ENCODE measurements at regions not wholly inside any gene's neighbourhood (a gene's known extent, or its start where the extent isn't known, plus 50 kb on each side); places are given as distances from the start of the nearest gene placed in this dataset.

DNA sequence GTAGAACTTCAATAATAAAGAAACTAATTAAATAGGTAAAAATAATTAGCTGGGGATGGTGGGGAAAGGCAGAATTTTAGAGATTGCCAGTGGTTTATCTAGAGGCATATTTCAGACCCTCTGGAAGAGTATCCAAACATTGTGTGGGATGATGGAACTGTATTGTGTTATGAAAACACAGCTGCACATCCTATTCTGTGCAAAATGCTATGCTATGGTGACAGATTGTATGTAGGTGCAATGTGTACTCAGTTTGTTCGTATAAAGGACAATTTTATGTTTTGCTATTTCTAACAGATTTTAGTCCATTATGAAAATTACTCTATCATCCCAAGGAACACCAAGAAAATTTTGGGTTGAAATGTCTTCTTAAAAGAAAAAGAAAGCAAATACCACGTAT lies 1054.7 kb downstream of the PDHA2 start:
- TF ChIP-seq, protein P1, sequence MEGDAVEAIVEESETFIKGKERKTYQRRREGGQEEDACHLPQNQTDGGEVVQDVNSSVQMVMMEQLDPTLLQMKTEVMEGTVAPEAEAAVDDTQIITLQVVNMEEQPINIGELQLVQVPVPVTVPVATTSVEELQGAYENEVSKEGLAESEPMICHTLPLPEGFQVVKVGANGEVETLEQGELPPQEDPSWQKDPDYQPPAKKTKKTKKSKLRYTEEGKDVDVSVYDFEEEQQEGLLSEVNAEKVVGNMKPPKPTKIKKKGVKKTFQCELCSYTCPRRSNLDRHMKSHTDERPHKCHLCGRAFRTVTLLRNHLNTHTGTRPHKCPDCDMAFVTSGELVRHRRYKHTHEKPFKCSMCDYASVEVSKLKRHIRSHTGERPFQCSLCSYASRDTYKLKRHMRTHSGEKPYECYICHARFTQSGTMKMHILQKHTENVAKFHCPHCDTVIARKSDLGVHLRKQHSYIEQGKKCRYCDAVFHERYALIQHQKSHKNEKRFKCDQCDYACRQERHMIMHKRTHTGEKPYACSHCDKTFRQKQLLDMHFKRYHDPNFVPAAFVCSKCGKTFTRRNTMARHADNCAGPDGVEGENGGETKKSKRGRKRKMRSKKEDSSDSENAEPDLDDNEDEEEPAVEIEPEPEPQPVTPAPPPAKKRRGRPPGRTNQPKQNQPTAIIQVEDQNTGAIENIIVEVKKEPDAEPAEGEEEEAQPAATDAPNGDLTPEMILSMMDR (IDR thresholded peaks at IDR 0.05; ENCODE audit: low read length) = no peak
- TF ChIP-seq EZH2 (IDR thresholded peaks at IDR 0.05; ENCODE audit: borderline replicate concordance, low read length) = no peak
- Histone ChIP-seq H2AFZ (ENCODE audit: low read length) (no peak overlapping the region), H3K9ac (ENCODE audit: low read length) (no peak overlapping the region), H3K36me3 (ENCODE audit: insufficient read depth, low read length) (no peaks in the 10 kb centered on the region), H4K20me1 (ENCODE audit: insufficient read depth, low read length) (no peaks in the 10 kb centered on the region), H3K27me3 (ENCODE audit: insufficient read depth, low read length) (no peaks in the 10 kb centered on the region), H3K27ac (ENCODE audit: low read depth, low read length, poor library complexity, severe bottlenecking) (no peak overlapping the region), H3F3A (ENCODE audit: insufficient read depth, low read length) (no peaks in the 10 kb centered on the region), H3K4me2 (ENCODE audit: low read length) (no peak overlapping the region), H3K79me2 (ENCODE audit: insufficient read depth, low read length) (no peaks in the 10 kb centered on the region), H3K9me3 (ENCODE audit: low read length) (no peaks in the 10 kb centered on the region), H3K9me2 (ENCODE audit: low read depth, low read length) (no peaks in the 10 kb centered on the region), H3K4me1 (ENCODE audit: insufficient read depth, low read length, severe bottlenecking) (no peaks in the 10 kb centered on the region), H3K4me3 (ENCODE audit: low read depth, low read length, poor library complexity, severe bottlenecking) (no peak overlapping the region)

DNA sequence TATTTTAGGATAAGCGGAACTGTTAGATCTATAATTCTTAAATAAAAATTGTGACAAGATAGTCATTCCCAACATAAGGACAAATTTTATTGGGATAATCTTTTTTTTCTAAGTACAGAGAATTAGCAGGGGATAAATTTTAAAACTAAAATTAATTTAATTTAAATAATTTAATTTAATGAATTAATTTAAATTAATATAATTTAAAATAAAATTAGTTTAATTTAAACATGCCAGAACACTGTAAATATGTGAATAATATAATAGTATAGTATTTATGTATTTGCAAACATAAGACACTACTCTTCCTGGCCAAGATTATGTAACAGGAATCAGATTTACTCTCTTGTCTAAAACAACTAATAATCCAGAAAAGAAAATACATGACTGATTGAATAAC lies 1055.9 kb downstream of the PDHA2 start:
- H3K36me3 ChIP-seq (ENCODE audit: insufficient read depth, low read length) = no peaks in the 10 kb centered on the region
- H3K9me2 ChIP-seq (ENCODE audit: low read depth, low read length) = no peaks in the 10 kb centered on the region
- no peaks in the 10 kb centered on the region for H3K4me1 ChIP-seq (ENCODE audit: insufficient read depth, low read length, severe bottlenecking)
- TF ChIP-seq EZH2 (IDR thresholded peaks at IDR 0.05; ENCODE audit: borderline replicate concordance, low read length) = no peak
- TF ChIP-seq, protein P1 (IDR thresholded peaks at IDR 0.05; ENCODE audit: low read length) = no peak
- H3K9me3 ChIP-seq (ENCODE audit: low read length) = no peaks in the 10 kb centered on the region
- H3K9ac ChIP-seq (ENCODE audit: low read length) = no peak overlapping the region
- no peaks in the 10 kb centered on the region for H3F3A ChIP-seq (ENCODE audit: insufficient read depth, low read length)
- H3K4me3 ChIP-seq (ENCODE audit: low read depth, low read length, poor library complexity, severe bottlenecking) = no peak overlapping the region
- H3K27ac ChIP-seq (ENCODE audit: low read depth, low read length, poor library complexity, severe bottlenecking) = no peak overlapping the region
- H3K27me3 ChIP-seq (ENCODE audit: insufficient read depth, low read length) = no peaks in the 10 kb centered on the region
- H2AFZ ChIP-seq (ENCODE audit: low read length) = no peak overlapping the region
- no peak overlapping the region for H3K4me2 ChIP-seq (ENCODE audit: low read length)
- no peaks in the 10 kb centered on the region for H3K79me2 ChIP-seq (ENCODE audit: insufficient read depth, low read length)
- no peaks in the 10 kb centered on the region for H4K20me1 ChIP-seq (ENCODE audit: insufficient read depth, low read length)

DNA sequence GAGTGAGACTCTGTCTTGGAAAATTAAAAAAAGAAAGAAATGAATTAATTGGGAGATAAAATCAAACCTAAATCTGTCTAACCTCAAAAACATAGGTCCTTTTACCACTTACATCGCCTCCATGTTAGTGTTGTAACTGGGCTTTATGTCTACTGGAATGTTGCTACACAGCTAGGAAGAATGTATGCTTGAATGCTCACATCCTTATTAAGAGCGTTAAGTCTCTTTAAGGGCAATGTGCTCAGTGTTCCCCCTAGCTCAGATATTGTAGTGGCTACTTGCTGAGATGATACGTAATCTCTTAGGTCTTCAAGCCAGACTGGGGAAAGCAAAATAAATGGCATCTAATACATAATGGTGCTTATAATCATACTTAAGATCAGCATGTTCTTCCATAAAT lies 1072.8 kb downstream of the PDHA2 start:
- Histone ChIP-seq H3K4me1 (ENCODE audit: insufficient read depth, low read length, severe bottlenecking) (no peaks in the 10 kb centered on the region), H3K9me2 (ENCODE audit: low read depth, low read length) (no peaks in the 10 kb centered on the region), H3K9ac (ENCODE audit: low read length) (no peak overlapping the region), H3K27me3 (ENCODE audit: insufficient read depth, low read length) (no peaks in the 10 kb centered on the region), H3F3A (ENCODE audit: insufficient read depth, low read length) (no peaks in the 10 kb centered on the region), H3K4me2 (ENCODE audit: low read length) (no peak overlapping the region), H2AFZ (ENCODE audit: low read length) (no peak overlapping the region), H3K9me3 (ENCODE audit: low read length) (no peaks in the 10 kb centered on the region), H3K36me3 (ENCODE audit: insufficient read depth, low read length) (no peaks in the 10 kb centered on the region), H3K79me2 (ENCODE audit: insufficient read depth, low read length) (no peaks in the 10 kb centered on the region), H3K27ac (ENCODE audit: low read depth, low read length, poor library complexity, severe bottlenecking) (no peak overlapping the region), H3K4me3 (ENCODE audit: low read depth, low read length, poor library complexity, severe bottlenecking) (no peak overlapping the region), H4K20me1 (ENCODE audit: insufficient read depth, low read length) (no peaks in the 10 kb centered on the region)
- TF ChIP-seq, protein P1 (IDR thresholded peaks at IDR 0.05; ENCODE audit: low read length) = no peak
- TF ChIP-seq EZH2 (IDR thresholded peaks at IDR 0.05; ENCODE audit: borderline replicate concordance, low read length) = no peak
